Stomach (tissue), 4 donors: ENCODE measurements at regions not wholly inside any gene's neighbourhood (a gene's known extent, or its start where the extent isn't known, plus 50 kb on each side); places are given as distances from the start of the nearest gene placed in this dataset.

Experiments used
- POLR2AphosphoS5 ChIP-seq, 3 donors: sonication (generic); formaldehyde crosslinking; IDR thresholded peaks; one replicate each; pipeline ENCODE4 v1.6.1; 2016; ENCODE audit warnings: antibody characterized with exemption in 3 of 3
- TF ChIP-seq, protein P1 (sequence below), 7 experiments: fragments of 450-650 bp in 4 of 7; fragments of 200-600 bp in 3 of 7; sonication (generic) in 3 of 7; IDR thresholded peaks; one replicate each; pipeline ENCODE4 v1.5.1; 2016 to 2019; ENCODE audit warnings: antibody characterized with exemption in 7 of 7, control low read depth in 2 of 7, mild to moderate bottlenecking in 1 of 7

DNA sequence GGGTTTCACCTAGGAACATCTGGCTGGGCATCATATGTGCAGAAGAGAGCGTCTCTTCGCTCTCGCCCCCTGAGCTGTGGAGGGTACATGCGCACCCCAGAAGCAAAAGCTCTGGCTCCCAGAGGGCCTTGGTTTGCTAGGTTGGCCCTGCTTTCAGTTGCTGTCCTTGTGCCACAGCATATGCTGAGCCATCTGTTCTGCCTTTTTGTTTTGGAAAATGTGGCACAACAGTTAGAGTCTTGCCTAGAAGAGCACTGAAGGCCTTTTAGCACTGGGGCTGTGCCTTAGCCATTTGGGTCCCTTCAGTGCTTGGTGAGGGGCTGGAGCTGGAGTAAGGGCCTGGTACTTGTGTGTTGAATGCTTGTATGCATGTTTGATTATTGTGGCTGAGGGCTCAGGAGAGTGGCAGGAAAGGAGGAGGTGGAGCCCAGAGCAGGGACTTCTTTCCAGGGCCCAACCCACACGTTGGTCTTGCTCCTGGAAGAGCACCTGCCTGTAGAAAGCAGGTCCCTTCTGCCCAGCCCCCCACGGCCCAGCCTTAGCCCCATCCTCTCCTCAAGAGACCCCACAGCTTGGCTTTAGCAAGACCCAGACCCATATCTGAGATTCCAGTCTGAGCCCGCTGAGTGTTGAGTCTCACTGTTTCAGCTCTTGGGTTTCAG, 113.7 kb downstream of the SLC25A47 start:
- TF ChIP-seq, protein P1, sequence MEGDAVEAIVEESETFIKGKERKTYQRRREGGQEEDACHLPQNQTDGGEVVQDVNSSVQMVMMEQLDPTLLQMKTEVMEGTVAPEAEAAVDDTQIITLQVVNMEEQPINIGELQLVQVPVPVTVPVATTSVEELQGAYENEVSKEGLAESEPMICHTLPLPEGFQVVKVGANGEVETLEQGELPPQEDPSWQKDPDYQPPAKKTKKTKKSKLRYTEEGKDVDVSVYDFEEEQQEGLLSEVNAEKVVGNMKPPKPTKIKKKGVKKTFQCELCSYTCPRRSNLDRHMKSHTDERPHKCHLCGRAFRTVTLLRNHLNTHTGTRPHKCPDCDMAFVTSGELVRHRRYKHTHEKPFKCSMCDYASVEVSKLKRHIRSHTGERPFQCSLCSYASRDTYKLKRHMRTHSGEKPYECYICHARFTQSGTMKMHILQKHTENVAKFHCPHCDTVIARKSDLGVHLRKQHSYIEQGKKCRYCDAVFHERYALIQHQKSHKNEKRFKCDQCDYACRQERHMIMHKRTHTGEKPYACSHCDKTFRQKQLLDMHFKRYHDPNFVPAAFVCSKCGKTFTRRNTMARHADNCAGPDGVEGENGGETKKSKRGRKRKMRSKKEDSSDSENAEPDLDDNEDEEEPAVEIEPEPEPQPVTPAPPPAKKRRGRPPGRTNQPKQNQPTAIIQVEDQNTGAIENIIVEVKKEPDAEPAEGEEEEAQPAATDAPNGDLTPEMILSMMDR (IDR thresholded peaks at IDR 0.05) = no peak
- no peak for TF ChIP-seq POLR2AphosphoS5 (IDR thresholded peaks at IDR 0.05)
